BE2C (cell line): ENCODE measurements at regions not wholly inside any gene's neighbourhood (a gene's known extent, or its start where the extent isn't known, plus 50 kb on each side); places are given as distances from the start of the nearest gene placed in this dataset.

Experiments
- DNase-seq: peaks from one replicate; pipeline ENCODE4 v3.0.0-alpha.2; 2020
- H3K27me3 ChIP-seq: fragments of 250-450 bp; sonication (Bioruptor Pico); 2 replicates; pipeline ENCODE4 v1.5.1; 2020; ENCODE audit warnings: mild to moderate bottlenecking
- H3K36me3 ChIP-seq: fragments of 250-450 bp; sonication (Bioruptor Pico); 2 replicates; pipeline ENCODE4 v1.5.1; 2020; ENCODE audit warnings: mild to moderate bottlenecking
- H3K4me1 ChIP-seq: fragments of 250-450 bp; sonication (Bioruptor Pico); 2 replicates; pipeline ENCODE4 v1.5.1; 2020
- H3K4me3 ChIP-seq: 2 replicates; pipeline ENCODE4 v1.5.1; 2011; ENCODE audit warnings: low read depth, low read length
- H3K9me3 ChIP-seq: fragments of 250-450 bp; sonication (Bioruptor Pico); 2 replicates; pipeline ENCODE4 v1.5.1; 2020
- TF ChIP-seq, protein P1 (sequence below): IDR thresholded peaks from 2 replicates; pipeline ENCODE4 v1.5.1; 2012; ENCODE audit warnings: mild to moderate bottlenecking, low read depth, low read length

DNA sequence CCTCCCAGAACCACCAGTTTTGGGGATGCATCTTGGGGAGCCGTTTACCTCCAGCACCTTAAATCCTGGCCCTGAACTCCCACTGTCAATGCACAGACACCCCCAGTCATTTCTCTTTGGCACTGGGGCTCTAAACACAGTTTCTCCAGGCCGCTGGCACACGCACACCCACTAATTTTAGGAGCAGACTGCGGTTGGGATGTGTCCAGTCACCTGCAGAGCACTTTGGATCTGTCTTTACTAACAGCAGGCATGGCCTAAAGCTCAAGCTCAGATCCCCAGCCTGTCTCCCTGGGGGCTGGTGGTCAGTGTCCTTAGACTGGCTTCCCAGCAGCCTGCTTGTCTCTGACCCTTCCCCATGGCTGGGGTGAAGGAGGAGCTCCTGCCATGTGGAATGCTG is 49.9 kb downstream of the SYNE3 start:
- Histone ChIP-seq H3K4me1 (0 out of 2 replicates have a peak, but pooled peaks cover 4% of the 10 kb centered on the region), H3K36me3 (no peaks in the 10 kb centered on the region), H3K9me3 (no peaks in the 10 kb centered on the region), H3K4me3 (no peak overlapping the region), H3K27me3 (no peaks in the 10 kb centered on the region)
- no peak for DNase-seq
- TF ChIP-seq, protein P1, sequence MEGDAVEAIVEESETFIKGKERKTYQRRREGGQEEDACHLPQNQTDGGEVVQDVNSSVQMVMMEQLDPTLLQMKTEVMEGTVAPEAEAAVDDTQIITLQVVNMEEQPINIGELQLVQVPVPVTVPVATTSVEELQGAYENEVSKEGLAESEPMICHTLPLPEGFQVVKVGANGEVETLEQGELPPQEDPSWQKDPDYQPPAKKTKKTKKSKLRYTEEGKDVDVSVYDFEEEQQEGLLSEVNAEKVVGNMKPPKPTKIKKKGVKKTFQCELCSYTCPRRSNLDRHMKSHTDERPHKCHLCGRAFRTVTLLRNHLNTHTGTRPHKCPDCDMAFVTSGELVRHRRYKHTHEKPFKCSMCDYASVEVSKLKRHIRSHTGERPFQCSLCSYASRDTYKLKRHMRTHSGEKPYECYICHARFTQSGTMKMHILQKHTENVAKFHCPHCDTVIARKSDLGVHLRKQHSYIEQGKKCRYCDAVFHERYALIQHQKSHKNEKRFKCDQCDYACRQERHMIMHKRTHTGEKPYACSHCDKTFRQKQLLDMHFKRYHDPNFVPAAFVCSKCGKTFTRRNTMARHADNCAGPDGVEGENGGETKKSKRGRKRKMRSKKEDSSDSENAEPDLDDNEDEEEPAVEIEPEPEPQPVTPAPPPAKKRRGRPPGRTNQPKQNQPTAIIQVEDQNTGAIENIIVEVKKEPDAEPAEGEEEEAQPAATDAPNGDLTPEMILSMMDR, result no peak

DNA sequence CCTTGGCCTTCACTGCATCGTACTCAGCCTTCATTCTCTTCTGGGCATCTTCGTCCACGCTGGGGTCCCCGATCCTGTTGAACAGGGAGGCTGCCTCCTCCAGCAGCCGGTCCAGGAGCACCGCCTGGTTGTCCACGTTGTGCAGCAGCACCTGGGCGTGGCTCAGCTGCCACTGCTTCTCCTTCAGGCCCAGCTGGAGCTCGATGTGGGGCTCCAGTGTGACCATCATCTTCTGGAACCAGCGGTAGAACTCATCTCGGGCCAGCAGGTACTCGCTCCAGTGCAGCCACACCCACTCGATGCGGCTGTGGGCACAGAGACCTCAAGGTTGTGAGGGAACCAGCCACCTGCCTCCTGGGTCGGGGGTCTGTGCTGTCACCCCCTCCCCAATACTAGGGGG is 50.5 kb downstream of the SYNE3 start:
- Histone ChIP-seq H3K4me3 (no peak overlapping the region), H3K4me1 (0 out of 2 replicates have a peak, but pooled peaks cover 4% of the 10 kb centered on the region), H3K27me3 (no peaks in the 10 kb centered on the region), H3K36me3 (no peaks in the 10 kb centered on the region), H3K9me3 (no peaks in the 10 kb centered on the region)
- DNase-seq, result no peak
- TF ChIP-seq, protein P1, result no peak

DNA sequence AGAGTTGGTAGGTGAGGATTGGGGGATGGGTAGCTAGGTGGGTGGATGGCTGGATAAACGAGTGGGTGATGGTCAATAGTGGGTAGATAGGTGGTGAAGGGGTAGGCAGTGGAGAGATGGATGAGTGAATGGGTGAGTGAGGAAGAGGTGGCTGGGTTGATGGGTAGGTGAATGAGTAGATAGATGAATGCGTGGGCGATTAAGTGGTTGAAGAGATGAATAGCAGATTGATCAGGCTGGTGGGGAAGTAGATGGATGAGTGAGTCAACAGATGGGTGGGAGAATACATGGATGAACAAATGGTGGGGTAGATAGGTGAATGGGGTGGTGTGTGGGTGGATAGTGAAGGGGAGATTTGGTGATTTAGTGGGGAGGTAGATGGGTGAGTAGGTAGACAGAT is 51.1 kb downstream of the SYNE3 start:
- no peak overlapping the region for H3K4me3 ChIP-seq
- DNase-seq, result no peak
- H3K4me1 ChIP-seq, result 0 out of 2 replicates have a peak, but pooled peaks cover 4% of the 10 kb centered on the region
- no peaks in the 10 kb centered on the region for H3K36me3 ChIP-seq
- no peaks in the 10 kb centered on the region for H3K27me3 ChIP-seq
- TF ChIP-seq, protein P1, result no peak
- no peaks in the 10 kb centered on the region for H3K9me3 ChIP-seq

DNA sequence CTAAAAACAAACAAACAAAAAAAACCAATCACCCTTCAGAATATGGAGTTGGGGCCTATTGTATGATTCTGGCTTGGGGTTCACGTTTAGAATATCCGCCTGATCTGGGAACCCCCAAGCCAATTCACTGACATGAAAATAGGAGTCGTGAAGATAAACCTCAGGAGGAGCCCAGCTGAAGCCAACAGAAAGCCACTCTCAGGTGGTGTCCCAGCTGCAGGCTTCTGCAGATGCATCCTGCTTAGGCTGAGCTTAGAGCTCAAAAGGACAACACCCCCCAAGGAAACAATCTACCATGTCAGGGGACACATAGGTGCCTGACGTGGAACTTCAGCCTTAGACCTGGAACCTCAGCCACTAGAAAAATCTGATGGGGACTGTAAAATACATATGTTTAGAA is 51.9 kb downstream of the SYNE3 start:
- no peak for DNase-seq
- Histone ChIP-seq H3K4me3 (no peak overlapping the region), H3K4me1 (0 out of 2 replicates have a peak, but pooled peaks cover 4% of the 10 kb centered on the region), H3K36me3 (no peaks in the 10 kb centered on the region), H3K9me3 (no peaks in the 10 kb centered on the region), H3K27me3 (no peaks in the 10 kb centered on the region)
- TF ChIP-seq, protein P1, result no peak

DNA sequence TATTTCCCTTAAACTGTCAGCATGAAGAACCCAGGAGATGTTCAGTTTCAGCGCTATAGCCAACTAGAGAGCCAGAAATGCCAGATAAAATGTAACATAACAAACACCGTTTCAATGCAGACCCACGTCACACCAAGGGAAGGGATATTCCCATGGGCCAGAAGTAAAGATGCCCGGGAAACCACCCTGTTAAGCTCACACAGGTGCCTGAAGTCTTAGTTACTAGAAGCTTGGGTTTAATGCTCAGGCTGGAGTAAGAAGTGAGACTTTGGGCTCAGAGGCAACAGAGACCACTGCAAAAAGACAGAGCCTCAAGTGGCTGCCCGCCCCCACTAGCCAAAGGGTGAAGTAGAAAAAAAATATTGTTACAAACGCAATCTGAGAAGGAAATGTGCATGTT is 52.3 kb downstream of the SYNE3 start:
- Histone ChIP-seq H3K4me3 (no peak overlapping the region), H3K4me1 (0 out of 2 replicates have a peak, but pooled peaks cover 4% of the 10 kb centered on the region), H3K9me3 (no peaks in the 10 kb centered on the region), H3K36me3 (no peaks in the 10 kb centered on the region), H3K27me3 (no peaks in the 10 kb centered on the region)
- TF ChIP-seq, protein P1, result no peak
- no peak for DNase-seq

DNA sequence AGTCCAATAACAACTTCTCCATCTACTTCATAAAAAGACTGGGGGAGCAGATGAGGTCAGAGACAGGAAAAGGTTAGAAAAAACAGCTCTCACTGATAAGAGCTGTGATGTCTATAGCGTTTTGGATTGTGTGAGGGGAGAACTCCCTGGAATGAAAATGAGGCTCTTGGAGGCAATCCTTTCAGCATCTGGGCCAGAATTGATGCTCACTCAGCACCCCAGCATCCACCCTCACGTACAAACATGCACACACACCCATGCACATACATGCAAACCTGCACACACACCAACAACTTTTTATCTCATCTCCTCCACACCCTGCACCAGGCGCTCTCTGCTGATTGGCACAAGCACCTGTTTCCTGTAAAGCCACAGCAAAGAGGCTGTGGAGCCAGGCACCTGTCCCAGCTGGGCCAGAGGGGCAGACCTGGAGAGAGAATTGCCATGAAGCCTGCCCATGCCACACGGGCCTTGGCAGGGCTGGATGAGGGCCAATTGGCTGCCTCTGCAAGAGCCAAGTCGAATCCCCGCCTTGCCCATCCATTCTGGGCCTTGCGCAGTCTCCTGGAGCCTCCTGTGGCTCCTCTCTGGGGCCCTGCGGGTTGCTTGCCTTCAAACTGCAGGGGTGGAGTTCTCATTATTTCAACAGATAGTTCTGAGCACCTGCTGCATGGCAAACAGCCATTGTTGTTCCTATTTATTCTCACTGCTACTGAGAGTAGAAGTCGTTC is 53.1 kb downstream of the SYNE3 start:
- Histone ChIP-seq H3K27me3 (no peaks in the 10 kb centered on the region), H3K4me3 (no peak overlapping the region), H3K4me1 (0 out of 2 replicates have a peak, but pooled peaks cover 4% of the 10 kb centered on the region), H3K36me3 (no peaks in the 10 kb centered on the region), H3K9me3 (no peaks in the 10 kb centered on the region)
- DNase-seq, result no peak
- TF ChIP-seq, protein P1, result no peak
